Mesendoderm (in vitro differentiated cells): ENCODE measurements at regions not wholly inside any gene's neighbourhood (a gene's known extent, or its start where the extent isn't known, plus 50 kb on each side); places are given as distances from the start of the nearest gene placed in this dataset.

Experiments used
- DNase-seq: peaks from one replicate; pipeline ENCODE4 v3.0.0; 2013
- H2AK5ac ChIP-seq: 2 replicates; pipeline ENCODE4 v1.6.1; 2013; ENCODE audit warnings: low read length, inconsistent platforms
- H2BK120ac ChIP-seq: 2 replicates; pipeline ENCODE4 v1.6.1; 2013; ENCODE audit warnings: low read depth, mild to moderate bottlenecking, low read length, moderate library complexity, mixed read lengths
- H2BK15ac ChIP-seq: replicated peaks from 2 replicates; pipeline ENCODE4 v1.6.1; 2013; ENCODE audit warnings: low read depth, mild to moderate bottlenecking, moderate library complexity
- H2BK5ac ChIP-seq: 2 replicates; pipeline ENCODE4 v1.6.1; 2013; ENCODE audit warnings: low read length, inconsistent platforms
- H3K18ac ChIP-seq: 2 replicates; pipeline ENCODE4 v1.6.1; 2013; ENCODE audit warnings: mild to moderate bottlenecking, low read length, mixed read lengths
- H3K23ac ChIP-seq: one replicate; pipeline ENCODE4 v1.6.1; 2013; ENCODE audit warnings: low read length
- H3K27ac ChIP-seq: 2 replicates; pipeline ENCODE4 v1.5.1; 2013; ENCODE audit warnings: low read depth, mild to moderate bottlenecking, inconsistent platforms, low read length, moderate library complexity
- H3K27me3 ChIP-seq: 2 replicates; pipeline ENCODE4 v1.6.1; 2013; ENCODE audit warnings: low read length, control low read depth, mild to moderate bottlenecking, inconsistent platforms; ENCODE audit not compliant: insufficient read depth, poor library complexity
- H3K36me3 ChIP-seq: 2 replicates; pipeline ENCODE4 v1.6.1; 2013; ENCODE audit warnings: low read length, inconsistent platforms; ENCODE audit not compliant: control insufficient read depth, insufficient read depth
- H3K4ac ChIP-seq: one replicate; pipeline ENCODE4 v1.6.1; 2013; ENCODE audit warnings: low read depth, mild to moderate bottlenecking, low read length, moderate library complexity
- H3K4me1 ChIP-seq: 2 replicates; pipeline ENCODE4 v1.6.1; 2013; ENCODE audit warnings: low read depth, low read length, inconsistent platforms; ENCODE audit not compliant: control insufficient read depth
- H3K4me2 ChIP-seq: 2 replicates; pipeline ENCODE4 v1.6.1; 2013; ENCODE audit warnings: low read length
- H3K4me3 ChIP-seq: 2 replicates; pipeline ENCODE4 v1.5.1; 2013; ENCODE audit warnings: mild to moderate bottlenecking, low read length
- H3K56ac ChIP-seq: one replicate; pipeline ENCODE4 v1.6.1; 2013; ENCODE audit warnings: low read length
- H3K79me1 ChIP-seq: 2 replicates; pipeline ENCODE4 v1.6.1; 2013; ENCODE audit warnings: low read length, inconsistent platforms
- H3K79me2 ChIP-seq: 2 replicates; pipeline ENCODE4 v1.6.1; 2013; ENCODE audit warnings: mild to moderate bottlenecking, low read length; ENCODE audit not compliant: control insufficient read depth, insufficient read depth
- H3K9ac ChIP-seq: 2 replicates; pipeline ENCODE4 v1.6.1; 2013; ENCODE audit warnings: low read length, inconsistent platforms
- H4K5ac ChIP-seq: one replicate; pipeline ENCODE4 v1.6.1; 2013; ENCODE audit warnings: low read length
- H4K8ac ChIP-seq: one replicate; pipeline ENCODE4 v1.6.1; 2013; ENCODE audit warnings: low read depth, mild to moderate bottlenecking, control low read depth, low read length, moderate library complexity
- WGBS: extraction: QIAGEN DNeasy Blood & Tissue Kit; methylation state at CpG from one replicate; pipeline ENCODE4 v1.1.7; 2013; ENCODE audit warnings: low lambda C conversion rate, missing lambda C conversion rate; ENCODE audit not compliant: insufficient coverage; ENCODE audit errors: extremely low coverage; 5-methylcytosine and 5-hydroxymethylcytosine counted together

- H3K27me3 ChIP-seq = no peaks in the 10 kb centered on the region
- no peak overlapping the region for H4K5ac ChIP-seq
- no peak overlapping the region for H3K4me3 ChIP-seq
- no peaks in the 10 kb centered on the region for H3K79me1 ChIP-seq
- H2BK5ac ChIP-seq = no peak overlapping the region
- no peak overlapping the region for H3K9ac ChIP-seq
- H3K56ac ChIP-seq = no peak overlapping the region
- no peak overlapping the region for H3K4me2 ChIP-seq
- H3K23ac ChIP-seq = no peak overlapping the region
- no CpG with 5 or more reads among the region's 1 CpG for WGBS
- H3K36me3 ChIP-seq = no peaks in the 10 kb centered on the region
- H2BK15ac ChIP-seq = no peak overlapping the region
- H2AK5ac ChIP-seq = no peak overlapping the region
- no peak overlapping the region for H3K27ac ChIP-seq
- no peak for DNase-seq
- no peaks in the 10 kb centered on the region for H3K4me1 ChIP-seq
- H3K4ac ChIP-seq = no peak overlapping the region
- H2BK120ac ChIP-seq = no peak overlapping the region
- H3K79me2 ChIP-seq = no peaks in the 10 kb centered on the region
- H4K8ac ChIP-seq = no peak overlapping the region
- no peak overlapping the region for H3K18ac ChIP-seq
Measured at GRCh38 chr16:66083171-66083570, 283.3 kb upstream of the CDH5 start.

- H2AK5ac ChIP-seq = no peak overlapping the region
- no peak overlapping the region for H4K8ac ChIP-seq
- no peak overlapping the region for H3K4me3 ChIP-seq
- H3K4ac ChIP-seq = no peak overlapping the region
- no peaks in the 10 kb centered on the region for H3K36me3 ChIP-seq
- no peak overlapping the region for H3K9ac ChIP-seq
- peak overlapping the region; percentile 74 for H2BK15ac ChIP-seq
- no peaks in the 10 kb centered on the region for H3K4me1 ChIP-seq
- H4K5ac ChIP-seq = no peak overlapping the region
- H3K23ac ChIP-seq = no peak overlapping the region
- H3K56ac ChIP-seq = no peak overlapping the region
- H3K27me3 ChIP-seq = no peaks in the 10 kb centered on the region
- no peak overlapping the region for H3K4me2 ChIP-seq
- DNase-seq = no peak
- H3K79me2 ChIP-seq = no peaks in the 10 kb centered on the region
- H3K27ac ChIP-seq = no peak overlapping the region
- no peak overlapping the region for H2BK120ac ChIP-seq
- no peak overlapping the region for H3K18ac ChIP-seq
- H3K79me1 ChIP-seq = no peaks in the 10 kb centered on the region
- H2BK5ac ChIP-seq = no peak overlapping the region
- no CpG with 5 or more reads among the region's 2 CpGs for WGBS
Measured at GRCh38 chr16:66082424-66082823, 284.1 kb upstream of the CDH5 start.

GRCh38 chr16:66081775-66082366 is 284.6 kb upstream of the CDH5 start:
- Histone ChIP-seq H2BK5ac (no peak overlapping the region), H3K4me1 (no peaks in the 10 kb centered on the region), H3K18ac (no peak overlapping the region), H3K27me3 (no peaks in the 10 kb centered on the region), H4K8ac (no peak overlapping the region), H2BK15ac (no peak overlapping the region), H3K36me3 (no peaks in the 10 kb centered on the region), H2BK120ac (no peak overlapping the region), H2AK5ac (peak overlapping the region; percentile 18), H3K79me1 (no peaks in the 10 kb centered on the region), H3K56ac (no peak overlapping the region), H3K27ac (peak overlapping the region; percentile 63), H3K4me3 (no peak overlapping the region), H3K79me2 (no peaks in the 10 kb centered on the region), H3K9ac (no peak overlapping the region), H3K4ac (no peak overlapping the region), H3K23ac (no peak overlapping the region), H3K4me2 (no peak overlapping the region), H4K5ac (no peak overlapping the region)
- no CpG with 5 or more reads among the region's 5 CpGs for WGBS
- peak; percentile 94 for DNase-seq

GRCh38 chr16:66079671-66080334 is 286.7 kb upstream of the CDH5 start:
- H3K27me3 ChIP-seq = no peaks in the 10 kb centered on the region
- no peak overlapping the region for H3K18ac ChIP-seq
- H3K36me3 ChIP-seq = no peaks in the 10 kb centered on the region
- H3K79me1 ChIP-seq = no peaks in the 10 kb centered on the region
- no peak overlapping the region for H2BK15ac ChIP-seq
- H3K23ac ChIP-seq = no peak overlapping the region
- H3K9ac ChIP-seq = no peak overlapping the region
- H4K5ac ChIP-seq = no peak overlapping the region
- H3K4ac ChIP-seq = no peak overlapping the region
- DNase-seq = no peak
- no peak overlapping the region for H2BK120ac ChIP-seq
- no peak overlapping the region for H3K56ac ChIP-seq
- H3K79me2 ChIP-seq = no peaks in the 10 kb centered on the region
- H3K4me2 ChIP-seq = no peak overlapping the region
- no peak overlapping the region for H2BK5ac ChIP-seq
- no peak overlapping the region for H2AK5ac ChIP-seq
- H3K4me1 ChIP-seq = no peaks in the 10 kb centered on the region
- WGBS = no CpG with 5 or more reads among the region's 5 CpGs
- no peak overlapping the region for H4K8ac ChIP-seq
- H3K27ac ChIP-seq = no peak overlapping the region
- H3K4me3 ChIP-seq = no peak overlapping the region

- no peak overlapping the region for H2BK15ac ChIP-seq
- no peak overlapping the region for H4K5ac ChIP-seq
- H2BK5ac ChIP-seq = no peak overlapping the region
- H3K4me3 ChIP-seq = no peak overlapping the region
- WGBS = no CpG with 5 or more reads among the region's 6 CpGs
- H3K27ac ChIP-seq = no peak overlapping the region
- no peak overlapping the region for H3K56ac ChIP-seq
- H3K4me1 ChIP-seq = no peaks in the 10 kb centered on the region
- no peak overlapping the region for H3K4ac ChIP-seq
- no peak overlapping the region for H2BK120ac ChIP-seq
- H3K27me3 ChIP-seq = no peaks in the 10 kb centered on the region
- H3K9ac ChIP-seq = no peak overlapping the region
- H3K23ac ChIP-seq = no peak overlapping the region
- no peak overlapping the region for H4K8ac ChIP-seq
- H3K18ac ChIP-seq = no peak overlapping the region
- H3K4me2 ChIP-seq = no peak overlapping the region
- H3K79me2 ChIP-seq = no peaks in the 10 kb centered on the region
- no peaks in the 10 kb centered on the region for H3K79me1 ChIP-seq
- no peak overlapping the region for H2AK5ac ChIP-seq
- no peaks in the 10 kb centered on the region for H3K36me3 ChIP-seq
- DNase-seq = no peak
Measured at GRCh38 chr16:66070140-66070917, 296.2 kb upstream of the CDH5 start.
